Heart left ventricle (tissue), 16 donors: ENCODE measurements at regions not wholly inside any gene's neighbourhood (a gene's known extent, or its start where the extent isn't known, plus 50 kb on each side); places are given as distances from the start of the nearest gene placed in this dataset.

Experiments used
- ATAC-seq, 4 donors: fragments of 200-7000 bp; cut with Tn5 transposase; one replicate each; pipeline ENCODE4 v1.9.1; 2020 to 2022; ENCODE audit warnings: moderate library complexity in 4 of 4, mild to moderate bottlenecking in 3 of 4, moderate number of reproducible peaks in 1 of 4
- DNase-seq, 5 donors: peaks; one replicate each; pipeline ENCODE4 v3.0.0-alpha.2; 2020
- H3K27ac ChIP-seq, 12 donors: fragments of 200-600 bp; sonication (generic) in 4 of 12; one replicate each; pipeline versions ENCODE4 v1.5.0 to v1.8.0; 2016 to 2022; ENCODE audit warnings: mild to moderate bottlenecking in 2 of 12
- H3K27me3 ChIP-seq, 9 donors: fragments of 200-600 bp; sonication (generic) in 2 of 9; one replicate each; pipeline versions ENCODE4 v1.5.1 to v1.8.0; 2016 to 2022; ENCODE audit warnings: mild to moderate bottlenecking in 3 of 9
- H3K36me3 ChIP-seq, 9 donors: fragments of 200-600 bp; sonication (generic) in 2 of 9; one replicate each; pipeline versions ENCODE4 v1.5.0 to v1.8.0; 2018 to 2022; ENCODE audit warnings: mild to moderate bottlenecking in 2 of 9
- H3K4me1 ChIP-seq, 12 donors: fragments of 200-600 bp; sonication (generic) in 4 of 12; one replicate each; pipeline versions ENCODE4 v1.5.0 to v1.8.0; 2016 to 2022; ENCODE audit warnings: mild to moderate bottlenecking in 3 of 12
- H3K4me3 ChIP-seq, 12 donors: fragments of 200-600 bp; sonication (generic) in 4 of 12; one replicate each; pipeline versions ENCODE4 v1.5.0 to v1.8.0; 2017 to 2022; ENCODE audit warnings: mild to moderate bottlenecking in 9 of 12, moderate library complexity in 4 of 12
- H3K9me3 ChIP-seq, 12 donors: fragments of 200-600 bp; sonication (generic) in 4 of 12; one replicate each; pipeline versions ENCODE4 v1.5.0 to v1.8.0; 2016 to 2022; ENCODE audit warnings: mild to moderate bottlenecking in 1 of 12
- CTCF ChIP-seq, 12 donors: fragments of 200-600 bp; sonication (generic) in 4 of 12; IDR thresholded peaks; one replicate each; pipeline versions ENCODE4 v1.5.0 to v1.8.0; 2018 to 2022; ENCODE audit warnings: antibody characterized with exemption in 12 of 12, mild to moderate bottlenecking in 5 of 12
- POLR2A ChIP-seq, 2 donors: fragments of 450-650 bp; IDR thresholded peaks; one replicate each; pipeline ENCODE4 v1.6.1; 2017; ENCODE audit warnings: antibody characterized with exemption in 2 of 2, mild to moderate bottlenecking in 2 of 2, moderate library complexity in 2 of 2
- WGBS, 4 donors: extraction: QIAGEN DNeasy Blood & Tissue Kit in 2 of 4; methylation state at CpG; one replicate each; pipeline versions ENCODE4 v1.1.5 to v1.1.7; 2013 to 2018; 5-methylcytosine and 5-hydroxymethylcytosine counted together
- intact Hi-C, 10 donors: fragments of 100-400 bp; cut with DNase I; formaldehyde crosslinking; loops; one replicate each; pipeline versions ENCODE4 v1.11.1 to v1.14.2; 2022
- donor health status: ischemic (EF 13 %, LVEDD 7.1; RV severe dilation, severe dysfunction).
- donor health status: healthy with polysubstance abuse.
- donor health status: DM: no; HTN: yes; CAD: no.
- donor health status: DM: no; HTN: no; CAD: no.
- donor health status: ischemic (EF 25% LVEDD 6.9; RV normal size, moderate dysfunction).
- donor health status: ischemic (EF 25% LVEDD 5.7; RV mildly dilated, moderate dysfunction).
- donor health status: healthy.
- donor health status: DM: yes; HTN: yes; CAD: no.
- donor health status: ischemic (EF 35%, LVEDD 5.7; RV mildly dilated, moderate dysfunction).
- donor health status: nonischemic (EF 11% LVEDD 7.7; RV severe dilation, severe dysfunction).
- donor health status: DM: yes; HTN: yes; CAD: no.
- donor health status: PGD.
- donor health status: ischemic (EF 29% LVEDD 5.4; RV normal size, mild dysfunction).
- donor health status: nonischemic (EF 23%, LVEDD 6.1; RV moderate dilation, normal function).

GRCh38 chr4:111814961-111815360, 330.3 kb upstream of the FAM241A start:
- Histone ChIP-seq H3K9me3 (peaks cover 0 to 23% (median 7%) of the 10 kb centered on the region in 12 donors), H3K27me3 (no peaks in the 10 kb centered on the region), H3K4me3 (no peak overlapping the region), H3K4me1 (no peaks in the 10 kb centered on the region), H3K27ac (no peak overlapping the region), H3K36me3 (no peaks in the 10 kb centered on the region)
- TF ChIP-seq POLR2A (IDR thresholded peaks at IDR 0.05) (no peak), CTCF (IDR thresholded peaks at IDR 0.05) (no peak)
- ATAC-seq (no peak), DNase-seq (no peak)
- intact Hi-C loops: no loop called here
- 47 to 72% (median 66%) methylated on average over 6 of the region's 6 CpGs for WGBS, 4 donors

GRCh38 chr4:111821342-111821741, 323.9 kb upstream of the FAM241A start:
- no peaks in the 10 kb centered on the region for H3K27me3 ChIP-seq
- H3K4me3 ChIP-seq: no peak overlapping the region
- TF ChIP-seq POLR2A (IDR thresholded peaks at IDR 0.05) (no peak), CTCF (IDR thresholded peaks at IDR 0.05) (no peak)
- intact Hi-C loops: no loop called here
- H3K9me3 ChIP-seq: peaks cover 0 to 24% (median 6%) of the 10 kb centered on the region in 12 donors
- no peaks in the 10 kb centered on the region for H3K36me3 ChIP-seq
- no peak for DNase-seq
- ATAC-seq: no peak
- no peak overlapping the region for H3K27ac ChIP-seq
- no peaks in the 10 kb centered on the region for H3K4me1 ChIP-seq

GRCh38 chr4:111836601-111837000, 308.7 kb upstream of the FAM241A start:
- ATAC-seq: no peak

GRCh38 chr4:111837761-111838160, 307.5 kb upstream of the FAM241A start:
- no peaks in the 10 kb centered on the region for H3K27me3 ChIP-seq
- H3K9me3 ChIP-seq: no peaks in the 10 kb centered on the region
- ATAC-seq (no peak), DNase-seq (no peak)
- no peaks in the 10 kb centered on the region for H3K36me3 ChIP-seq
- intact Hi-C loops: no loop called here
- no peak for TF ChIP-seq CTCF (IDR thresholded peaks at IDR 0.05)
- no peak for TF ChIP-seq POLR2A (IDR thresholded peaks at IDR 0.05)
- no peak overlapping the region for H3K4me3 ChIP-seq
- no peak overlapping the region for H3K27ac ChIP-seq
- 79 to 80% (median 79%) methylated on average over 2 of the region's 2 CpGs for WGBS, 4 donors
- no peaks in the 10 kb centered on the region for H3K4me1 ChIP-seq

More at GRCh38 chr4:111836601-111837000, 308.7 kb upstream of the FAM241A start:
- Histone ChIP-seq H3K27ac (no peak overlapping the region), H3K4me3 (no peak overlapping the region), H3K9me3 (no peaks in the 10 kb centered on the region), H3K4me1 (no peaks in the 10 kb centered on the region), H3K27me3 (no peaks in the 10 kb centered on the region), H3K36me3 (no peaks in the 10 kb centered on the region)
- intact Hi-C loops: no loop called here
- no peak for TF ChIP-seq CTCF (IDR thresholded peaks at IDR 0.05)
- TF ChIP-seq POLR2A (IDR thresholded peaks at IDR 0.05): no peak
- 82 to 88% (median 86%) methylated on average over 3 of the region's 3 CpGs for WGBS, 4 donors
- no peak for DNase-seq
